HepG2 (cell line): ENCODE measurements at regions not wholly inside any gene's neighbourhood (a gene's known extent, or its start where the extent isn't known, plus 50 kb on each side); places are given as distances from the start of the nearest gene placed in this dataset.

Experiments
- ATAC-seq: fragments of 200-7000 bp; cut with Tn5 transposase; 3 replicates; pipeline ENCODE4 v1.9.1; 2020; ENCODE audit warnings: mild to moderate bottlenecking, moderate library complexity
- BruUV-seq: library from RNA; stranded (reverse); fragments of 400-500 nt; replicated peaks from 2 replicates; lab custom pipeline; 2021; lab: Mats Ljungman, UMichigan
- CTCF ChIA-PET: fragments of 300-600 bp; formaldehyde crosslinking; extraction: SDS; loops from one replicate; lab custom pipeline; 2021; ENCODE audit warnings: low total read pairs, inconsistent platforms, low intra/inter-chr PET ratio; lab: Yijun Ruan, JAX
- POLR2A ChIA-PET: fragments of 350-600 bp; sonication (Branson Sonifier 250); formaldehyde crosslinking; loops from one replicate; lab custom pipeline; 2020; ENCODE audit warnings: antibody characterized with exemption, inconsistent platforms; lab: Yijun Ruan, JAX
- DNase-seq: peaks from one replicate; pipeline ENCODE4 v3.0.0-alpha.2; 2015; ENCODE audit warnings: low spot score
- FAIRE-seq: peaks from 3 replicates; lab custom pipeline; 2011; peaks lifted over from hg19 to GRCh38; lab: Jason Lieb, UNC
- H2AFZ ChIP-seq: one replicate; pipeline ENCODE4 v1.6.1; 2011; ENCODE audit warnings: low read length, inconsistent platforms
- H3K27ac ChIP-seq: fragments of 300-600 bp; 3 replicates; pipeline ENCODE4 v1.8.0; 2011; ENCODE audit warnings: mixed run types, mild to moderate bottlenecking, mixed read lengths, low read length, inconsistent platforms; ENCODE audit not compliant: insufficient read depth; ENCODE audit errors: extremely low read length
- H3K27me3 ChIP-seq, 2 experiments: fragments of 200-600 bp in 1 of 2; 2 replicates in 1 of 2; 3 replicates in 1 of 2; pipeline versions ENCODE4 v1.6.0 to v1.8.0; 2011; ENCODE audit warnings: low read length in 2 of 2, mild to moderate bottlenecking in 2 of 2, moderate library complexity in 2 of 2, inconsistent platforms in 1 of 2; ENCODE audit not compliant: insufficient read depth in 2 of 2, control insufficient read depth in 1 of 2
- H3K36me3 ChIP-seq, 2 experiments: fragments of 200-600 bp in 1 of 2; replicated peaks in 1 of 2; 2 replicates in 1 of 2; 3 replicates in 1 of 2; pipeline versions ENCODE4 v1.5.1 to v1.8.0; 2011; ENCODE audit warnings: low read length in 2 of 2, inconsistent platforms in 1 of 2; ENCODE audit not compliant: insufficient read depth in 2 of 2, control insufficient read depth in 1 of 2
- H3K4me1 ChIP-seq: 2 replicates; pipeline ENCODE4 v1.5.1; 2012; ENCODE audit warnings: low read length, inconsistent platforms; ENCODE audit not compliant: insufficient read depth
- H3K4me2 ChIP-seq: 2 replicates; pipeline ENCODE4 v1.6.0; 2011; ENCODE audit warnings: low read depth, low read length, inconsistent platforms
- H3K4me3 ChIP-seq, 3 experiments: fragments of 200-600 bp in 1 of 3; sonication (generic), shearing (Covaris generic) in 1 of 3; replicated peaks in 1 of 3; 2 replicates each; pipeline ENCODE4 v1.5.1; 2011 to 2016; ENCODE audit warnings: low read length in 3 of 3, inconsistent platforms in 2 of 3, low read depth in 2 of 3, mild to moderate bottlenecking in 2 of 3, control low read depth in 1 of 3, mixed read lengths in 1 of 3; ENCODE audit not compliant: insufficient read depth in 1 of 3
- H3K79me2 ChIP-seq: one replicate; pipeline ENCODE4 v1.6.1; 2011; ENCODE audit warnings: low read length, inconsistent platforms; ENCODE audit not compliant: insufficient read depth
- H3K9ac ChIP-seq: 2 replicates; pipeline ENCODE4 v1.6.0; 2011; ENCODE audit warnings: mild to moderate bottlenecking, low read depth, low read length, inconsistent platforms; ENCODE audit not compliant: insufficient read depth
- H3K9me3 ChIP-seq: 2 replicates; pipeline ENCODE4 v1.5.1; 2012; ENCODE audit warnings: mild to moderate bottlenecking, low read length
- H4K20me1 ChIP-seq: 2 replicates; pipeline ENCODE4 v1.6.0; 2011; ENCODE audit warnings: inconsistent platforms, mild to moderate bottlenecking, low read length, moderate library complexity; ENCODE audit not compliant: insufficient read depth
- ATAD3A ChIP-seq: sonication (generic); formaldehyde crosslinking; IDR thresholded peaks from 2 replicates; pipeline ENCODE4 v1.4.0; 2020; ENCODE audit warnings: missing genetic modification reagents
- DMAP1 ChIP-seq: IDR thresholded peaks from 2 replicates; pipeline ENCODE4 v1.6.1; 2016
- HOXA7 ChIP-seq: sonication (generic); formaldehyde crosslinking; IDR thresholded peaks from 2 replicates; pipeline ENCODE4 v1.8.1; 2022; ENCODE audit warnings: mild to moderate bottlenecking, missing genetic modification reagents, moderate library complexity
- KMT2A ChIP-seq: sonication (generic); formaldehyde crosslinking; IDR thresholded peaks from 2 replicates; pipeline ENCODE4 v1.4.0; 2020; ENCODE audit warnings: missing genetic modification reagents
- ZNF44 ChIP-seq: sonication (generic); formaldehyde crosslinking; IDR thresholded peaks from 2 replicates; pipeline ENCODE4 v1.5.1; 2020; ENCODE audit warnings: mild to moderate bottlenecking, missing genetic modification reagents
- ZNF546 ChIP-seq: sonication (generic); formaldehyde crosslinking; conservative IDR thresholded peaks from 2 replicates; pipeline ENCODE4 v1.8.1; 2023; ENCODE audit warnings: mild to moderate bottlenecking, missing genetic modification reagents
- ZNF644 ChIP-seq: IDR thresholded peaks from 2 replicates; pipeline ENCODE4 v1.6.1; 2016; ENCODE audit warnings: low read depth
- ZNF724P ChIP-seq: sonication (generic); formaldehyde crosslinking; IDR thresholded peaks from 2 replicates; pipeline ENCODE4 v1.8.0; 2022; ENCODE audit warnings: missing genetic modification reagents, borderline replicate concordance
- WGBS: methylation state at CpG from one replicate; pipeline ENCODE4 v1.1.6; 2017; ENCODE audit warnings: low lambda C conversion rate; 5-methylcytosine and 5-hydroxymethylcytosine counted together
- in situ Hi-C: cut with HindIII; loops from 2 replicates; pipeline ENCODE4 v1.10.0; 2017; ENCODE audit warnings: low pct_unique_long_range_greater_than_20kb; ENCODE audit not compliant: extremely low pct_ligation_motif_present
- intact Hi-C: fragments of 100-400 bp; cut with micrococcal nuclease; formaldehyde crosslinking; loops from one replicate; pipeline ENCODE4 v1.10.0; 2022; ENCODE audit not compliant: unreplicated experiment
- TF ChIP-seq, protein P1 (sequence below): sonication (generic); formaldehyde crosslinking; IDR thresholded peaks from 2 replicates; pipeline ENCODE4 v1.9.0; 2021; ENCODE audit warnings: missing genetic modification reagents, borderline replicate concordance
- TF ChIP-seq, protein P2 (sequence below): sonication (generic); formaldehyde crosslinking; IDR thresholded peaks from 2 replicates; pipeline ENCODE4 v1.4.0; 2020; ENCODE audit warnings: missing genetic modification reagents, borderline replicate concordance

DNA sequence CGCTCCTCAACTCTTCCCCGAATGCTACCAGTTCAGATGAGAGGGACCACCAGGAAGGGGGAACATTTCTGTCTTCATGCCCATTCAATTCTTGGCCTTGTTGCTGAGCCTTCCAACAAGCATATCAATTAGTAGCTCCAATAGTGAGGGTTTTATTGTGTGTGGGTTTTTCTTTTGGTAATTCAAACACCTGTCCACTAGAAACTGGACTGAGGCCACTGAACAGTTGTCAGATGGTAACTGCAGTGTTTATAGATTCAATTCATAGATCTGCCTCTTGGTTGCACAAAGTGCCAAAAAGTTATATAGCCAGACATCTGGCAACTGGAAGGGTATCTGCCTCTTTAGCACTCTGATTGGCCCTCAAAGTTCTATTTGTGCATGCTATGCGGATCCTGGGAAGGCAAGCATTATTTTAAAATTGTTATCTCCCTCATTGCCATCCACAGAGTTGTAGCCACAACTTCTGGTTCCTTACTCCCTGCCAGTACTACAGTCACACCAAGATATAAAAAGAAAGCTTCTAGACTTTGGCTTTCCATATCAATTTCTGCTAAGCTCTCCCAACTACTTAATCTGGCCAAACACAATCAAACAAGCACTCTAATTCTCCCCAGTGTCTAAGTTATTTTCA is 83.3 kb upstream of the ZNF521 start (continued):
- TF ChIP-seq, protein P1, sequence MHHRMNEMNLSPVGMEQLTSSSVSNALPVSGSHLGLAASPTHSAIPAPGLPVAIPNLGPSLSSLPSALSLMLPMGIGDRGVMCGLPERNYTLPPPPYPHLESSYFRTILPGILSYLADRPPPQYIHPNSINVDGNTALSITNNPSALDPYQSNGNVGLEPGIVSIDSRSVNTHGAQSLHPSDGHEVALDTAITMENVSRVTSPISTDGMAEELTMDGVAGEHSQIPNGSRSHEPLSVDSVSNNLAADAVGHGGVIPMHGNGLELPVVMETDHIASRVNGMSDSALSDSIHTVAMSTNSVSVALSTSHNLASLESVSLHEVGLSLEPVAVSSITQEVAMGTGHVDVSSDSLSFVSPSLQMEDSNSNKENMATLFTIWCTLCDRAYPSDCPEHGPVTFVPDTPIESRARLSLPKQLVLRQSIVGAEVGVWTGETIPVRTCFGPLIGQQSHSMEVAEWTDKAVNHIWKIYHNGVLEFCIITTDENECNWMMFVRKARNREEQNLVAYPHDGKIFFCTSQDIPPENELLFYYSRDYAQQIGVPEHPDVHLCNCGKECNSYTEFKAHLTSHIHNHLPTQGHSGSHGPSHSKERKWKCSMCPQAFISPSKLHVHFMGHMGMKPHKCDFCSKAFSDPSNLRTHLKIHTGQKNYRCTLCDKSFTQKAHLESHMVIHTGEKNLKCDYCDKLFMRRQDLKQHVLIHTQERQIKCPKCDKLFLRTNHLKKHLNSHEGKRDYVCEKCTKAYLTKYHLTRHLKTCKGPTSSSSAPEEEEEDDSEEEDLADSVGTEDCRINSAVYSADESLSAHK (CRISPR knock-in tag): no peak
- TF ChIP-seq HOXA7: no peak
- no peak for TF ChIP-seq ZNF644
- TF ChIP-seq KMT2A (CRISPR knock-in tag): no peak
- TF ChIP-seq ZNF44 (CRISPR knock-in tag): no peak
- no peak for TF ChIP-seq ZNF546 (CRISPR knock-in tag)

DNA sequence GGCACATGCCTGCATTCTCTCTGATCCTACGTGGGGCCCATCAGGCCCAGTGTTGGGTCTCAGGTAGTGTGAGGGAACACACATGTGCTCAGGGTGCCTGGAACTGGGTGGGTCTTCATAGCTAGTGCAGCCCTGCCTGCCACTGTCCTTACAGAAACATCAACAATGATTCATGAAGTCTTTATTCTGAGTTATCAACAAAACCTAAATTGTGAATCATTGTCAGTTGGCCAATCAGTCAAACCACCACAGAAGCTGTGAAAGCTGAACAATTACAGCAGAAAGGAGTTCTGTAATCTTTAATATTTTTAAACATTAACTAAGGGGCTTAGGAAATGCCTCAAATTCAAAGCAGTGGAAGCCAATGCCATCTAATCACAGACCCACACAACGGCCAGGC is 82.8 kb upstream of the ZNF521 start:
- ATAC-seq (no peak), FAIRE-seq (no peak), DNase-seq (no peak)
- CTCF ChIA-PET: no interaction called here
- H3K4me1 ChIP-seq: no peaks in the 10 kb centered on the region
- H2AFZ ChIP-seq: no peak overlapping the region
- H3K9me3 ChIP-seq: no peaks in the 10 kb centered on the region
- in situ Hi-C loops (no loop called here), intact Hi-C loops (no loop called here)
- no peak overlapping the region for H3K4me2 ChIP-seq
- H3K36me3 ChIP-seq: no peaks in the 10 kb centered on the region
- no peaks in the 10 kb centered on the region for H4K20me1 ChIP-seq
- H3K4me3 ChIP-seq: no peak overlapping the region
- no peaks in the 10 kb centered on the region for H3K27me3 ChIP-seq
- POLR2A ChIA-PET: no interaction called here
- H3K27ac ChIP-seq: no peak overlapping the region
- H3K79me2 ChIP-seq: no peaks in the 10 kb centered on the region
- 0% methylated on average over 1 of the region's 2 CpGs for WGBS
- TF ChIP-seq, protein P2, sequence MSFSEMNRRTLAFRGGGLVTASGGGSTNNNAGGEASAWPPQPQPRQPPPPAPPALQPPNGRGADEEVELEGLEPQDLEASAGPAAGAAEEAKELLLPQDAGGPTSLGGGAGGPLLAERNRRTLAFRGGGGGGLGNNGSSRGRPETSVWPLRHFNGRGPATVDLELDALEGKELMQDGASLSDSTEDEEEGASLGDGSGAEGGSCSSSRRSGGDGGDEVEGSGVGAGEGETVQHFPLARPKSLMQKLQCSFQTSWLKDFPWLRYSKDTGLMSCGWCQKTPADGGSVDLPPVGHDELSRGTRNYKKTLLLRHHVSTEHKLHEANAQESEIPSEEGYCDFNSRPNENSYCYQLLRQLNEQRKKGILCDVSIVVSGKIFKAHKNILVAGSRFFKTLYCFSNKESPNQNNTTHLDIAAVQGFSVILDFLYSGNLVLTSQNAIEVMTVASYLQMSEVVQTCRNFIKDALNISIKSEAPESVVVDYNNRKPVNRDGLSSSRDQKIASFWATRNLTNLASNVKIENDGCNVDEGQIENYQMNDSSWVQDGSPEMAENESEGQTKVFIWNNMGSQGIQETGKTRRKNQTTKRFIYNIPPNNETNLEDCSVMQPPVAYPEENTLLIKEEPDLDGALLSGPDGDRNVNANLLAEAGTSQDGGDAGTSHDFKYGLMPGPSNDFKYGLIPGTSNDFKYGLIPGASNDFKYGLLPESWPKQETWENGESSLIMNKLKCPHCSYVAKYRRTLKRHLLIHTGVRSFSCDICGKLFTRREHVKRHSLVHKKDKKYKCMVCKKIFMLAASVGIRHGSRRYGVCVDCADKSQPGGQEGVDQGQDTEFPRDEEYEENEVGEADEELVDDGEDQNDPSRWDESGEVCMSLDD (CRISPR knock-in tag): no peak
- no peak for TF ChIP-seq ZNF724P
- no peak for TF ChIP-seq DMAP1 (CRISPR knock-in tag)
- no peak for TF ChIP-seq ATAD3A (CRISPR knock-in tag)
- H3K9ac ChIP-seq: no peak overlapping the region
- BruUV-seq: no TSS peak
